A549 (cell line): ENCODE measurements at regions not wholly inside any gene's neighbourhood (a gene's known extent, or its start where the extent isn't known, plus 50 kb on each side); places are given as distances from the start of the nearest gene placed in this dataset.

Experiments
- CTCF ChIP-seq: fragments of >200 bp; sonication (Bioruptor Twin); formaldehyde crosslinking; IDR thresholded peaks from 3 replicates; pipeline ENCODE4 v1.5.1; 2016
- EP300 ChIP-seq, 2 experiments: fragments of >200 bp; sonication (Bioruptor Twin); formaldehyde crosslinking; IDR thresholded peaks; 2 replicates in 1 of 2; 3 replicates in 1 of 2; pipeline ENCODE4 v1.6.1; 2016 to 2017
- POLR2A ChIP-seq: IDR thresholded peaks from 2 replicates; pipeline ENCODE4 v1.6.1; 2012; ENCODE audit warnings: mild to moderate bottlenecking, low read length

GRCh38 chr7:153005750-153006435 lies 246.3 kb downstream of the ACTR3B start:
- TF ChIP-seq EP300 (IDR thresholded peaks at IDR 0.05) (no peak), CTCF (no peak), POLR2A (no peak)
